ENCODE measurements at regions not wholly inside any gene's neighbourhood (a gene's known extent, or its start where the extent isn't known, plus 50 kb on each side); places are given as distances from the start of the nearest gene placed in this dataset.

DNA sequence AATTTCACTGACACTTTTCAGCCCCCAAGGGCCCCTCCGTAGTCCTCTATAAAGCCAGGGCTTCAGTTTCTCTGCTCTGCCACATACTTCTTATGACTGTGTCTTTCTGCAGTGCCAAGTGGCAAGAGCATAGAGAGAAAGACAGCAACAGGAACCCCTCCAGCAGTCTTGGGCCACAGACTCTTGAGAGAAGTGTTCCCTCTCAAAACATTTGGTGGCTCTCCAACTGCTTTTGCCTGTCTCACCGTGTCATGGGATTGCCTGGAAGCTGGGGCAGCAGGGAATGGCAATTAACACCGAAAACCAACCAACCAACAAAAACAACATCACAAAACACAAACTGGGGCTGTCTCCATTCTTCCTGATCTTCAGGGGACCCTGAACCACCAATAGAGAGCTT lies 73.8 kb upstream of the ELN start:
- intact Hi-C loops (cut with micrococcal nuclease) (no loop called here), in situ Hi-C loops (cut with MboI; ENCODE audit: low sequenced_read_pairs) (no loop called here), dilution Hi-C loops (cut with HindIII; ENCODE audit: low sequenced_read_pairs, unreplicated experiment) (loop anchor here (10.0 kb wide), 1 partner anchor 51 kb away; no protein-coding TSS in a partner anchor)
- H4K20me1 ChIP-seq (ENCODE audit: insufficient read depth, low read length): no peaks in the 10 kb centered on the region
- no peak overlapping the region for H3K27ac ChIP-seq (ENCODE audit: insufficient read depth, low read length)
- no TSS peak for BruUV-seq (replicated peaks)
- ATAC-seq (ENCODE audit: low read depth) (no peak), DNase-seq (no peak)
- H2AK9ac ChIP-seq (replicated peaks; ENCODE audit: low read depth, low read length, poor library complexity): no peak overlapping the region
- no peak overlapping the region for H3K4me2 ChIP-seq (ENCODE audit: low read depth, low read length)
- peaks cover 1% of the 10 kb centered on the region; the same call in 1 of the 2 replicates for H3K27me3 ChIP-seq (ENCODE audit: control insufficient read depth, insufficient read depth, low read length)
- no peak overlapping the region for H3K4ac ChIP-seq (ENCODE audit: low read depth, low read length)
- H2BK15ac ChIP-seq (ENCODE audit: low read depth, low read length): no peak overlapping the region
- ChIA-PET POLR2A (ENCODE audit: unreplicated experiment) (interaction anchor here (0.6 kb wide), 1 partner anchor 91 kb away, joined by 12 read pairs; no protein-coding TSS in a partner anchor), CTCF (interaction anchor here (0.6 to 1.0 kb wide), 3 partner anchors 14 to 72 kb away, joined by 3 to 8 read pairs (median 4); no protein-coding TSS in a partner anchor)
- no peak overlapping the region for H3K18ac ChIP-seq (ENCODE audit: low read depth, low read length)
- no peak overlapping the region for H3K23ac ChIP-seq (ENCODE audit: low read depth, low read length)
- no peak overlapping the region for H3K9ac ChIP-seq (ENCODE audit: low read depth, low read length)
- no peak overlapping the region; the same call in 1 of the 2 replicates for H3K56ac ChIP-seq (ENCODE audit: extremely low read depth, insufficient read depth, low read length)
- no peak overlapping the region for H2BK20ac ChIP-seq (ENCODE audit: low read depth, low read length)
- no peak overlapping the region for H2BK5ac ChIP-seq (ENCODE audit: low read depth, low read length, poor library complexity, severe bottlenecking)
- 0% methylated on average over 1 of the region's 3 CpGs; no CpG with 5 or more reads in 1 of the 2 experiments for WGBS, 2 experiments (ENCODE audit: extremely low coverage in 2 of 2, insufficient read length in 1 of 2)
- no peak overlapping the region for H3K4me3 ChIP-seq (ENCODE audit: insufficient read depth, low read depth, low read length)
- no peak overlapping the region for H4K91ac ChIP-seq (ENCODE audit: insufficient read depth, low read depth, low read length)
- TF ChIP-seq NFE2L2 (IDR thresholded peaks at IDR 0.05; ENCODE audit: low read depth, low read length): no peak
- TF ChIP-seq, protein P1, sequence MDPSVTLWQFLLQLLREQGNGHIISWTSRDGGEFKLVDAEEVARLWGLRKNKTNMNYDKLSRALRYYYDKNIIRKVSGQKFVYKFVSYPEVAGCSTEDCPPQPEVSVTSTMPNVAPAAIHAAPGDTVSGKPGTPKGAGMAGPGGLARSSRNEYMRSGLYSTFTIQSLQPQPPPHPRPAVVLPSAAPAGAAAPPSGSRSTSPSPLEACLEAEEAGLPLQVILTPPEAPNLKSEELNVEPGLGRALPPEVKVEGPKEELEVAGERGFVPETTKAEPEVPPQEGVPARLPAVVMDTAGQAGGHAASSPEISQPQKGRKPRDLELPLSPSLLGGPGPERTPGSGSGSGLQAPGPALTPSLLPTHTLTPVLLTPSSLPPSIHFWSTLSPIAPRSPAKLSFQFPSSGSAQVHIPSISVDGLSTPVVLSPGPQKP (IDR thresholded peaks at IDR 0.05; ENCODE audit: borderline replicate concordance, low read depth, low read length): no peak
- H3K79me1 ChIP-seq (ENCODE audit: low read depth in 1 of 2, low read length in 2 of 2): no peaks in the 10 kb centered on the region
- no peaks in the 10 kb centered on the region for H3K9me1 ChIP-seq (ENCODE audit: insufficient read depth, low read length)
- H3K14ac ChIP-seq (replicated peaks; ENCODE audit: low read depth, low read length): no peak overlapping the region
- no peak overlapping the region for H4K5ac ChIP-seq (ENCODE audit: low read depth, low read length)
- H3K36me3 ChIP-seq (ENCODE audit: control insufficient read depth, insufficient read depth, low read length): no peaks in the 10 kb centered on the region
- no peak overlapping the region for H2AK5ac ChIP-seq (ENCODE audit: low read depth, low read length)
- H3K4me1 ChIP-seq (ENCODE audit: control insufficient read depth, insufficient read depth, low read length): no peaks in the 10 kb centered on the region
- H4K8ac ChIP-seq (ENCODE audit: low read depth in 2 of 2, low read length in 2 of 2): no peak overlapping the region
- no peak overlapping the region for H2BK120ac ChIP-seq (ENCODE audit: low read depth, low read length)
- H2AFZ ChIP-seq (replicated peaks; ENCODE audit: low read length, poor library complexity): no peak overlapping the region
- H3K9me3 ChIP-seq (ENCODE audit: control insufficient read depth, insufficient read depth, low read length): peaks cover 3% of the 10 kb centered on the region; the same call in 1 of the 2 replicates

Data from IMR-90 (cell line).